ENCODE measurements at regions not wholly inside any gene's neighbourhood (a gene's known extent, or its start where the extent isn't known, plus 50 kb on each side); places are given as distances from the start of the nearest gene placed in this dataset.
A peak's percentile ranks its signal among the peaks of the same experiment; 100 is the strongest.

GRCh38 chr5:157917899-157918809, 59.2 kb upstream of the CLINT1 start:
- Mint-ChIP-seq H3K36me3 (no peaks in the 10 kb centered on the region), H3K27me3 (ENCODE audit: low read depth) (no peaks in the 10 kb centered on the region), H3K9me3 (no peaks in the 10 kb centered on the region), H3K4me1 (peaks cover 54% of the 10 kb centered on the region), H3K4me3 (no peak overlapping the region), H3K27ac (no peak overlapping the region)
- DNase-seq (ENCODE audit: low spot score): peak; percentile 76
- POLR2A ChIA-PET: no interaction called here
- peak; percentile 89 for ATAC-seq
- TF ChIP-seq PRDM15 (CRISPR knock-in tag; IDR thresholded peaks at IDR 0.05): no peak
- TF ChIP-seq CTCF (IDR thresholded peaks at IDR 0.05): peak; percentile 29; the same call in 1 of the 2 replicates
- no peak for TF ChIP-seq NFYB (CRISPR knock-in tag; conservative IDR thresholded peaks at IDR 0.05; ENCODE audit: low read depth)
- TF ChIP-seq FOXK1 (CRISPR knock-in tag; IDR thresholded peaks at IDR 0.05): no peak
- CTCF ChIA-PET: interaction anchor here (0.6 to 4.5 kb wide), 8 partner anchors 9 to 136 kb away, joined by 3 to 22 read pairs (median 6); no protein-coding TSS in a partner anchor

GRCh38 chr5:157917491-157917890, 58.5 kb upstream of the CLINT1 start:
- no peak for ATAC-seq
- POLR2A ChIA-PET: no interaction called here
- H3K4me1 Mint-ChIP-seq: peaks cover 60% of the 10 kb centered on the region
- no peak overlapping the region for H3K27ac Mint-ChIP-seq
- DNase-seq (ENCODE audit: low spot score): no peak
- no peaks in the 10 kb centered on the region for H3K27me3 Mint-ChIP-seq (ENCODE audit: low read depth)
- CTCF ChIA-PET: interaction anchor here (0.6 to 4.5 kb wide), 8 partner anchors 9 to 137 kb away, joined by 3 to 22 read pairs (median 6); no protein-coding TSS in a partner anchor
- TF ChIP-seq KAT7 (CRISPR knock-in tag; IDR thresholded peaks at IDR 0.05; ENCODE audit: borderline replicate concordance) (no peak), E2F4 (CRISPR knock-in tag; IDR thresholded peaks at IDR 0.05; ENCODE audit: borderline replicate concordance, low read depth) (no peak), IRF1 (CRISPR knock-in tag; IDR thresholded peaks at IDR 0.05) (no peak), ZNF671 (CRISPR knock-in tag; IDR thresholded peaks at IDR 0.05) (no peak), RELA (CRISPR knock-in tag; IDR thresholded peaks at IDR 0.05; ENCODE audit: borderline replicate concordance) (no peak), GRHL2 (CRISPR knock-in tag; IDR thresholded peaks at IDR 0.05; ENCODE audit: insufficient replicate concordance, severe bottlenecking) (no peak), USF1 (CRISPR knock-in tag; IDR thresholded peaks at IDR 0.05) (no peak), ZBTB43 (CRISPR knock-in tag; IDR thresholded peaks at IDR 0.05) (no peak), GTF2I (CRISPR knock-in tag; conservative IDR thresholded peaks at IDR 0.05) (no peak), TEAD4 (CRISPR knock-in tag; IDR thresholded peaks at IDR 0.05) (no peak), ATF6 (CRISPR knock-in tag; IDR thresholded peaks at IDR 0.05) (no peak)
- H3K9me3 Mint-ChIP-seq: no peaks in the 10 kb centered on the region
- no peaks in the 10 kb centered on the region for H3K36me3 Mint-ChIP-seq
- H3K4me3 Mint-ChIP-seq: no peak overlapping the region

Measured in WTC11 (cell line).